Hepatocyte (in vitro differentiated cells): ENCODE measurements at regions not wholly inside any gene's neighbourhood (a gene's known extent, or its start where the extent isn't known, plus 50 kb on each side); places are given as distances from the start of the nearest gene placed in this dataset.
A peak's percentile ranks its signal among the peaks of the same experiment; 100 is the strongest.

Source experiments
- DNase-seq: peaks from one replicate; pipeline ENCODE4 v3.0.0-alpha.2; 2016; ENCODE audit warnings: low spot score
- H2AFZ ChIP-seq: fragments of 200-600 bp; sonication (generic); 2 replicates; pipeline ENCODE4 v1.6.0; 2016; ENCODE audit warnings: antibody characterized with exemption, mild to moderate bottlenecking
- H3K27ac ChIP-seq: fragments of 200-600 bp; sonication (generic); 2 replicates; pipeline ENCODE4 v1.5.1; 2016; ENCODE audit warnings: mild to moderate bottlenecking
- H3K27me3 ChIP-seq: fragments of 200-600 bp; sonication (generic); 2 replicates; pipeline ENCODE4 v1.6.1; 2016
- H3K36me3 ChIP-seq: fragments of 200-600 bp; sonication (generic); replicated peaks from 2 replicates; pipeline ENCODE4 v1.5.1; 2016; ENCODE audit warnings: low read depth; ENCODE audit not compliant: insufficient read depth
- H3K4me1 ChIP-seq: fragments of 200-600 bp; sonication (generic); 2 replicates; pipeline ENCODE4 v1.5.1; 2016; ENCODE audit warnings: mild to moderate bottlenecking, moderate library complexity; ENCODE audit not compliant: insufficient read depth
- H3K4me2 ChIP-seq: fragments of 200-600 bp; sonication (generic); 2 replicates; pipeline ENCODE4 v1.6.0; 2016
- H3K4me3 ChIP-seq: fragments of 200-600 bp; sonication (generic); 2 replicates; pipeline ENCODE4 v1.5.1; 2016; ENCODE audit warnings: mild to moderate bottlenecking
- H3K79me2 ChIP-seq: fragments of 200-600 bp; sonication (generic); 2 replicates; pipeline ENCODE4 v1.6.0; 2017; ENCODE audit warnings: mild to moderate bottlenecking
- H3K9me2 ChIP-seq: fragments of 200-600 bp; sonication (generic); replicated peaks from 2 replicates; pipeline ENCODE4 v1.6.0; 2017; ENCODE audit warnings: mild to moderate bottlenecking; ENCODE audit not compliant: insufficient read depth
- H3K9me3 ChIP-seq: fragments of 200-600 bp; sonication (generic); 2 replicates; pipeline ENCODE4 v1.5.1; 2016; ENCODE audit warnings: low read depth, mild to moderate bottlenecking
- H4K20me1 ChIP-seq: fragments of 200-600 bp; sonication (generic); 2 replicates; pipeline ENCODE4 v1.6.0; 2016; ENCODE audit warnings: mild to moderate bottlenecking; ENCODE audit not compliant: insufficient read depth, poor library complexity, severe bottlenecking
- CTCF ChIP-seq: fragments of 200-600 bp; sonication (generic); IDR thresholded peaks from 2 replicates; pipeline ENCODE4 v1.5.1; 2016; ENCODE audit warnings: antibody characterized with exemption, mild to moderate bottlenecking; ENCODE audit not compliant: poor library complexity
- EZH2 ChIP-seq: fragments of 200-600 bp; sonication (generic); IDR thresholded peaks from 2 replicates; pipeline ENCODE4 v1.6.1; 2016; ENCODE audit warnings: antibody characterized with exemption, mild to moderate bottlenecking, borderline replicate concordance
- EZH2phosphoT487 ChIP-seq: fragments of 200-600 bp; sonication (generic); IDR thresholded peaks from one replicate; pipeline ENCODE4 v1.6.1; 2018; ENCODE audit warnings: antibody characterized with exemption, mild to moderate bottlenecking, low read depth, moderate library complexity; ENCODE audit not compliant: unreplicated experiment, severe bottlenecking
- WGBS: methylation state at CpG from one replicate; pipeline ENCODE4 v1.1.6; 2016; ENCODE audit warnings: low lambda C conversion rate; ENCODE audit errors: missing lambda C conversion rate; 5-methylcytosine and 5-hydroxymethylcytosine counted together

GRCh38 chr6:145266432-145267075 lies 468.8 kb downstream of the EPM2A start:
- no peaks in the 10 kb centered on the region for H3K27me3 ChIP-seq
- no peaks in the 10 kb centered on the region for H4K20me1 ChIP-seq
- no peak for TF ChIP-seq EZH2phosphoT487
- TF ChIP-seq CTCF, result no peak
- no peak for TF ChIP-seq EZH2
- no peaks in the 10 kb centered on the region for H3K9me2 ChIP-seq
- peak overlapping the region; percentile 52 for H3K27ac ChIP-seq
- no peak overlapping the region for H2AFZ ChIP-seq
- H3K9me3 ChIP-seq, result no peaks in the 10 kb centered on the region
- no peaks in the 10 kb centered on the region for H3K36me3 ChIP-seq
- H3K79me2 ChIP-seq, result no peaks in the 10 kb centered on the region
- no peak overlapping the region for H3K4me3 ChIP-seq
- peaks cover 58% of the 10 kb centered on the region for H3K4me1 ChIP-seq
- WGBS, result 68% methylated on average over 6 of the region's 6 CpGs
- DNase-seq, result no peak
- peak overlapping the region; percentile 47 for H3K4me2 ChIP-seq

GRCh38 chr6:145267076-145267867 lies 468.0 kb downstream of the EPM2A start:
- Histone ChIP-seq H2AFZ (no peak overlapping the region), H3K27me3 (no peaks in the 10 kb centered on the region), H3K4me2 (peak overlapping the region; percentile 47), H3K4me3 (no peak overlapping the region), H3K9me2 (no peaks in the 10 kb centered on the region), H3K27ac (peak overlapping the region; percentile 52), H3K36me3 (no peaks in the 10 kb centered on the region), H4K20me1 (no peaks in the 10 kb centered on the region), H3K79me2 (no peaks in the 10 kb centered on the region), H3K4me1 (peaks cover 57% of the 10 kb centered on the region), H3K9me3 (no peaks in the 10 kb centered on the region)
- DNase-seq, result peak; percentile 47
- 54% methylated on average over 5 of the region's 5 CpGs for WGBS
- TF ChIP-seq EZH2 (no peak), EZH2phosphoT487 (no peak), CTCF (no peak)

- Histone ChIP-seq H3K9me3 (no peaks in the 10 kb centered on the region), H4K20me1 (no peaks in the 10 kb centered on the region), H3K4me1 (peaks cover 51% of the 10 kb centered on the region), H3K4me2 (no peak overlapping the region), H3K9me2 (no peaks in the 10 kb centered on the region), H3K27ac (no peak overlapping the region), H3K79me2 (no peaks in the 10 kb centered on the region), H3K4me3 (no peak overlapping the region), H3K27me3 (no peaks in the 10 kb centered on the region), H2AFZ (no peak overlapping the region), H3K36me3 (no peaks in the 10 kb centered on the region)
- DNase-seq, result no peak
- TF ChIP-seq CTCF (no peak), EZH2phosphoT487 (no peak), EZH2 (no peak)
- WGBS, result 49% methylated on average over 2 of the region's 2 CpGs
These were observed 464.9 kb downstream of the EPM2A start for GRCh38 chr6:145270464-145270863.
